ENCODE measurements at regions not wholly inside any gene's neighbourhood (a gene's known extent, or its start where the extent isn't known, plus 50 kb on each side); places are given as distances from the start of the nearest gene placed in this dataset.

DNA sequence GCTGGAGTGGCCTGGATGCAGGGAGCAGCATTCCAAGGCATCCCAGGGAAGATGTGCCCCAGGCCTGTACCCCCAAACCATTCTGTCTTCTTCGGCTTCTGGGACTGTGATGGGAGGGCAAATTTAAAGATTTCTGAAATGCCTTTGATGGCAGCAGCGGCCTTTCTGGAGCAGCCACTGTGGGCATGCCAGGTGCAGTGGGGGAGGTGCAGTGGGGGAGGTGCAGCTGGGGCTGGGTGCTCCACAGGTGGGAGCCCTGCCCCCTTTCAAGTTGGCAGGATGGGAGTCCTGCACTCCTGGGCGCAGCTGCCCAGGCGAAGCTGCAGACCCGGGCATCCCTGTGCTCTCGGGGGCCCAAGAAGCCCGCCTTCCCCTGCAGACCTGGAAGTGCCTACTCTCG is 293.5 kb upstream of the MOCS1 start:
- H3K79me2 ChIP-seq = no peaks in the 10 kb centered on the region
- H3K36me3 ChIP-seq (replicated peaks; ENCODE audit: insufficient read depth, low read depth) = no peaks in the 10 kb centered on the region
- no peak overlapping the region for H3K27ac ChIP-seq
- TF ChIP-seq EZH2 (IDR thresholded peaks at IDR 0.05; ENCODE audit: borderline replicate concordance) (no peak), EZH2phosphoT487 (IDR thresholded peaks at IDR 0.05; ENCODE audit: low read depth, severe bottlenecking, unreplicated experiment) (no peak)
- TF ChIP-seq, protein P1, sequence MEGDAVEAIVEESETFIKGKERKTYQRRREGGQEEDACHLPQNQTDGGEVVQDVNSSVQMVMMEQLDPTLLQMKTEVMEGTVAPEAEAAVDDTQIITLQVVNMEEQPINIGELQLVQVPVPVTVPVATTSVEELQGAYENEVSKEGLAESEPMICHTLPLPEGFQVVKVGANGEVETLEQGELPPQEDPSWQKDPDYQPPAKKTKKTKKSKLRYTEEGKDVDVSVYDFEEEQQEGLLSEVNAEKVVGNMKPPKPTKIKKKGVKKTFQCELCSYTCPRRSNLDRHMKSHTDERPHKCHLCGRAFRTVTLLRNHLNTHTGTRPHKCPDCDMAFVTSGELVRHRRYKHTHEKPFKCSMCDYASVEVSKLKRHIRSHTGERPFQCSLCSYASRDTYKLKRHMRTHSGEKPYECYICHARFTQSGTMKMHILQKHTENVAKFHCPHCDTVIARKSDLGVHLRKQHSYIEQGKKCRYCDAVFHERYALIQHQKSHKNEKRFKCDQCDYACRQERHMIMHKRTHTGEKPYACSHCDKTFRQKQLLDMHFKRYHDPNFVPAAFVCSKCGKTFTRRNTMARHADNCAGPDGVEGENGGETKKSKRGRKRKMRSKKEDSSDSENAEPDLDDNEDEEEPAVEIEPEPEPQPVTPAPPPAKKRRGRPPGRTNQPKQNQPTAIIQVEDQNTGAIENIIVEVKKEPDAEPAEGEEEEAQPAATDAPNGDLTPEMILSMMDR (IDR thresholded peaks at IDR 0.05; ENCODE audit: poor library complexity) = no peak
- H3K9me2 ChIP-seq (replicated peaks; ENCODE audit: insufficient read depth) = no peaks in the 10 kb centered on the region
- no peaks in the 10 kb centered on the region for H3K27me3 ChIP-seq
- no peaks in the 10 kb centered on the region for H3K9me3 ChIP-seq (ENCODE audit: low read depth)
- H2AFZ ChIP-seq = no peak overlapping the region
- H3K4me1 ChIP-seq (ENCODE audit: insufficient read depth) = no peaks in the 10 kb centered on the region
- WGBS (ENCODE audit: low lambda C conversion rate, missing lambda C conversion rate) = 78% methylated on average over 8 of the region's 8 CpGs
- no peak overlapping the region for H3K4me2 ChIP-seq
- no peaks in the 10 kb centered on the region for H4K20me1 ChIP-seq (ENCODE audit: insufficient read depth, poor library complexity, severe bottlenecking)
- H3K4me3 ChIP-seq = no peak overlapping the region
- DNase-seq (ENCODE audit: low spot score) = no peak

DNA sequence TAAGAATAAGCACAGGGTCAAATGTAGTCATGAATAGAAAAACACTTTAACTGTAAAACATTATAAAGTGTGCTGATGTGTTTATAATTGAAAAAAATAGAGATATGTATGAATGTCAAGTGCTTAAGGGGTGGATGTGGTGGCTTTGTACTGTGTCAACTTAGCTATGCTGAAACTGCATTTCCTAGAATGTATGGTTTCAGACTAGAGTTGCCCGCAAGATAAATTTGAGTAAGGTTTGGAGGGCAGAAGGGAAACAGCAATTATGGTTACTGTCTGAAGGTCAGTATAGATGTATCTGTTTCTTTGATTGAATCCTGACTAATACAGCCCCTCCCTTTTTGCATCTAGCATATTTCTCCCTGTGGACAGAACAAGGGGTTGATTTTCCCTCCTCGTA is 288.1 kb upstream of the MOCS1 start:
- H3K9me2 ChIP-seq (replicated peaks; ENCODE audit: insufficient read depth) = no peaks in the 10 kb centered on the region
- H2AFZ ChIP-seq = no peak overlapping the region
- H3K27me3 ChIP-seq = no peaks in the 10 kb centered on the region
- no peak for DNase-seq (ENCODE audit: low spot score)
- H3K4me3 ChIP-seq = no peak overlapping the region
- 91% methylated on average over 2 of the region's 2 CpGs for WGBS (ENCODE audit: low lambda C conversion rate, missing lambda C conversion rate)
- no peaks in the 10 kb centered on the region for H3K36me3 ChIP-seq (replicated peaks; ENCODE audit: insufficient read depth, low read depth)
- no peak overlapping the region for H3K4me2 ChIP-seq
- no peaks in the 10 kb centered on the region for H3K9me3 ChIP-seq (ENCODE audit: low read depth)
- TF ChIP-seq EZH2phosphoT487 (IDR thresholded peaks at IDR 0.05; ENCODE audit: low read depth, severe bottlenecking, unreplicated experiment) (no peak), EZH2 (IDR thresholded peaks at IDR 0.05; ENCODE audit: borderline replicate concordance) (no peak)
- TF ChIP-seq, protein P1 (IDR thresholded peaks at IDR 0.05; ENCODE audit: poor library complexity) = no peak
- no peak overlapping the region for H3K27ac ChIP-seq
- no peaks in the 10 kb centered on the region for H3K4me1 ChIP-seq (ENCODE audit: insufficient read depth)
- no peaks in the 10 kb centered on the region for H4K20me1 ChIP-seq (ENCODE audit: insufficient read depth, poor library complexity, severe bottlenecking)
- no peaks in the 10 kb centered on the region for H3K79me2 ChIP-seq

DNA sequence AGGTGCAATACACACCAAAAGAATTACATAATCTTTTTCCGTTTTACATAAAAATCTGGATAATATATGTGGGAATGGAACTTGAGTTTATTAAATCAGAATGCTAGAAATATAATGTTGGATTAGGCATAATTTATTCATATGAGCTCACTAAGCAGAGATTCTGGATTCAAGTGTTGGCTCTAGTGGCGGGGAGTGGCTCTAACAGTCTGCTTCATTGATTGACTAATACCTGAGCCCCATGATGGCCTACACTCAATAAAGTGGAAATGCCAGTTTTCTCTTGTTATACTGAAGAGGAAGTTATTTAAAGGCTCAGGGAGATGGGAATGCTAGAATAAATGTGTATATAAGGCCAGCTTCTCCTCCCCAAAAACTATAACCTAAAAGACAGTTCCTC is 285.5 kb upstream of the MOCS1 start:
- Histone ChIP-seq H2AFZ (no peak overlapping the region), H3K36me3 (replicated peaks; ENCODE audit: insufficient read depth, low read depth) (no peaks in the 10 kb centered on the region), H3K79me2 (no peaks in the 10 kb centered on the region), H3K4me2 (no peak overlapping the region), H3K4me1 (ENCODE audit: insufficient read depth) (no peaks in the 10 kb centered on the region), H3K9me3 (ENCODE audit: low read depth) (no peaks in the 10 kb centered on the region), H3K4me3 (no peak overlapping the region), H4K20me1 (ENCODE audit: insufficient read depth, poor library complexity, severe bottlenecking) (no peaks in the 10 kb centered on the region), H3K9me2 (replicated peaks; ENCODE audit: insufficient read depth) (no peaks in the 10 kb centered on the region), H3K27ac (no peak overlapping the region), H3K27me3 (no peaks in the 10 kb centered on the region)
- DNase-seq (ENCODE audit: low spot score) = no peak
- no peak for TF ChIP-seq EZH2phosphoT487 (IDR thresholded peaks at IDR 0.05; ENCODE audit: low read depth, severe bottlenecking, unreplicated experiment)
- TF ChIP-seq, protein P1 (IDR thresholded peaks at IDR 0.05; ENCODE audit: poor library complexity) = no peak
- no peak for TF ChIP-seq EZH2 (IDR thresholded peaks at IDR 0.05; ENCODE audit: borderline replicate concordance)
- 89% methylated on average over 2 of the region's 2 CpGs for WGBS (ENCODE audit: low lambda C conversion rate, missing lambda C conversion rate)

DNA sequence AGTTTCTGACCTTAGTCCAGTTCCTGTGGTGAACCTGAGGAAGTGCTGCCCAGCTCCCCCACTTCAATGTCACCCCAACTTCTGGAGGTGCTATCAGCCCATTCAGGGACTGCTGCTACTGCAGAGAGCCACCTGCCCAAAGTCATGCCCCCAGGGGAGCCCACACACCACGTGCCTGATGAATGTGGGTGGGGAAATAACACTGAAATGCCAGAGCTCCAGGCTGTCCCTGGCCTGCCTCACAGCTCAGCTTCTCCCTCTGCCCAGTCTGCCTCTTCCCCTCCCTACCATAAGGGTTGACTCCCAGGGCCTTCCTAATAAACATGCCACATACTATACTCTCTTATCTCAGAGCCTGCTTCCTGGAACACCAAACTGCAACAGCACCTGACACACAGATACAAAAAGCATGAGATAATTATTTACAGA is 276.4 kb upstream of the MOCS1 start:
- WGBS (ENCODE audit: low lambda C conversion rate, missing lambda C conversion rate) = 0% methylated on average over 1 of the region's 1 CpG
- DNase-seq (ENCODE audit: low spot score) = peak; percentile 34
- no peaks in the 10 kb centered on the region for H3K27me3 ChIP-seq
- no peak overlapping the region for H2AFZ ChIP-seq
- H3K79me2 ChIP-seq = no peaks in the 10 kb centered on the region
- no peaks in the 10 kb centered on the region for H4K20me1 ChIP-seq (ENCODE audit: insufficient read depth, poor library complexity, severe bottlenecking)
- H3K27ac ChIP-seq = peak overlapping the region; percentile 32
- no peak overlapping the region for H3K4me3 ChIP-seq
- H3K9me2 ChIP-seq (replicated peaks; ENCODE audit: insufficient read depth) = no peaks in the 10 kb centered on the region
- no peak overlapping the region for H3K4me2 ChIP-seq
- peaks cover 5% of the 10 kb centered on the region for H3K4me1 ChIP-seq (ENCODE audit: insufficient read depth)
- TF ChIP-seq EZH2phosphoT487 (IDR thresholded peaks at IDR 0.05; ENCODE audit: low read depth, severe bottlenecking, unreplicated experiment) (no peak), EZH2 (IDR thresholded peaks at IDR 0.05; ENCODE audit: borderline replicate concordance) (no peak)
- TF ChIP-seq, protein P1 (IDR thresholded peaks at IDR 0.05; ENCODE audit: poor library complexity) = no peak
- H3K9me3 ChIP-seq (ENCODE audit: low read depth) = no peaks in the 10 kb centered on the region
- H3K36me3 ChIP-seq (replicated peaks; ENCODE audit: insufficient read depth, low read depth) = no peaks in the 10 kb centered on the region
